ENCODE measurements at regions not wholly inside any gene's neighbourhood (a gene's known extent, or its start where the extent isn't known, plus 50 kb on each side); places are given as distances from the start of the nearest gene placed in this dataset.

- H3K9me1 ChIP-seq (ENCODE audit: control insufficient read depth, extremely low read depth, insufficient read depth, low read length) = no peaks in the 10 kb centered on the region
- no peaks in the 10 kb centered on the region for H3K36me3 ChIP-seq (ENCODE audit: control insufficient read depth in 2 of 2, extremely low read depth in 1 of 2, insufficient read depth in 2 of 2, low read length in 2 of 2)
- H3K9ac ChIP-seq (ENCODE audit: control insufficient read depth, extremely low read depth, insufficient read depth, low read length) = no peak overlapping the region
- dilution Hi-C loops (cut with MboI; ENCODE audit: extremely low pct_ligation_motif_present, low sequenced_read_pairs) = no loop called here
- H3K27ac ChIP-seq (ENCODE audit: control insufficient read depth, insufficient read depth, low read length) = no peak overlapping the region
- no peak for DNase-seq (ENCODE audit: low read depth, low spot score)
- no peak for TF ChIP-seq CTCF (optimal IDR thresholded peaks at IDR 0.05 in 1 of 3, IDR thresholded peaks at IDR 0.05 in 1 of 3, conservative IDR thresholded peaks at IDR 0.05 in 1 of 3; ENCODE audit: extremely low read depth in 1 of 3, insufficient read depth in 2 of 3, low read length in 3 of 3)
- TF ChIP-seq EZH2 (IDR thresholded peaks at IDR 0.05; ENCODE audit: low read length) = no peak
- H3K4me2 ChIP-seq (ENCODE audit: control insufficient read depth, extremely low read depth, insufficient read depth, low read depth, low read length) = no peak overlapping the region
- H3K9me3 ChIP-seq (ENCODE audit: control insufficient read depth, low read depth, low read length) = no peaks in the 10 kb centered on the region
- FAIRE-seq = no peak
- peaks cover 2% of the 10 kb centered on the region for H3K4me1 ChIP-seq (ENCODE audit: control insufficient read depth, extremely low read depth, insufficient read depth, low read length)
- H3K4me3 ChIP-seq (ENCODE audit: control insufficient read depth in 2 of 3, extremely low read depth in 1 of 3, insufficient read depth in 2 of 3, low read depth in 1 of 3, low read length in 3 of 3) = no peak overlapping the region
- no peaks in the 10 kb centered on the region for H3K79me2 ChIP-seq (ENCODE audit: control insufficient read depth, insufficient read depth, low read length)
- H3K27me3 ChIP-seq (ENCODE audit: control insufficient read depth, extremely low read depth, insufficient read depth, low read length) = no peaks in the 10 kb centered on the region
- no peaks in the 10 kb centered on the region for H4K20me1 ChIP-seq (ENCODE audit: control insufficient read depth, extremely low read depth, insufficient read depth, low read length)
- H2AFZ ChIP-seq (ENCODE audit: control insufficient read depth, low read length) = no peak overlapping the region
Measured at GRCh38 chr4:103305355-103305754, 107.2 kb upstream of the CENPE start.

- Histone ChIP-seq H4K20me1 (ENCODE audit: control insufficient read depth, extremely low read depth, insufficient read depth, low read length) (no peaks in the 10 kb centered on the region), H3K4me3 (ENCODE audit: control insufficient read depth in 2 of 3, extremely low read depth in 1 of 3, insufficient read depth in 2 of 3, low read depth in 1 of 3, low read length in 3 of 3) (no peak overlapping the region), H3K27me3 (ENCODE audit: control insufficient read depth, extremely low read depth, insufficient read depth, low read length) (no peaks in the 10 kb centered on the region), H3K36me3 (ENCODE audit: control insufficient read depth in 2 of 2, extremely low read depth in 1 of 2, insufficient read depth in 2 of 2, low read length in 2 of 2) (no peaks in the 10 kb centered on the region), H3K9me3 (ENCODE audit: control insufficient read depth, low read depth, low read length) (no peaks in the 10 kb centered on the region), H3K9ac (ENCODE audit: control insufficient read depth, extremely low read depth, insufficient read depth, low read length) (no peak overlapping the region), H3K27ac (ENCODE audit: control insufficient read depth, insufficient read depth, low read length) (no peak overlapping the region), H3K4me2 (ENCODE audit: control insufficient read depth, extremely low read depth, insufficient read depth, low read depth, low read length) (no peak overlapping the region), H3K79me2 (ENCODE audit: control insufficient read depth, insufficient read depth, low read length) (no peaks in the 10 kb centered on the region), H3K4me1 (ENCODE audit: control insufficient read depth, extremely low read depth, insufficient read depth, low read length) (peaks cover 2% of the 10 kb centered on the region), H2AFZ (ENCODE audit: control insufficient read depth, low read length) (no peak overlapping the region), H3K9me1 (ENCODE audit: control insufficient read depth, extremely low read depth, insufficient read depth, low read length) (no peaks in the 10 kb centered on the region)
- dilution Hi-C loops (cut with MboI; ENCODE audit: extremely low pct_ligation_motif_present, low sequenced_read_pairs) = no loop called here
- DNase-seq (ENCODE audit: low read depth, low spot score) = no peak
- no peak for TF ChIP-seq CTCF (optimal IDR thresholded peaks at IDR 0.05 in 1 of 3, IDR thresholded peaks at IDR 0.05 in 1 of 3, conservative IDR thresholded peaks at IDR 0.05 in 1 of 3; ENCODE audit: extremely low read depth in 1 of 3, insufficient read depth in 2 of 3, low read length in 3 of 3)
- no peak for TF ChIP-seq EZH2 (IDR thresholded peaks at IDR 0.05; ENCODE audit: low read length)
- FAIRE-seq = no peak
Measured at GRCh38 chr4:103303011-103303410, 104.9 kb upstream of the CENPE start.
